HG03064 (cell line): ENCODE measurements at regions not wholly inside any gene's neighbourhood (a gene's known extent, or its start where the extent isn't known, plus 50 kb on each side); places are given as distances from the start of the nearest gene placed in this dataset.
"Not testable (repeated sequence)": the region's sequence is repeated elsewhere in the genome, so short reads cannot be mapped to it uniquely, and the experiment has no call there.

Source experiments
- ATAC-seq: cut with Tn5 transposase; IDR thresholded peaks from one replicate; pipeline ENCODE4 v1.9.1; 2021; ENCODE audit warnings: low read depth; ENCODE audit not compliant: unreplicated experiment

GRCh38 chr12:125841332-125841731 is 776.1 kb downstream of the AACS start:
- ATAC-seq, result no peak

GRCh38 chr12:125852116-125852515 is 786.9 kb downstream of the AACS start:
- ATAC-seq, result no peak

GRCh38 chr12:125852679-125853078 is 787.4 kb downstream of the AACS start:
- ATAC-seq, result no peak

GRCh38 chr12:125853670-125854069 is 788.4 kb downstream of the AACS start:
- ATAC-seq, result no peak

GRCh38 chr12:125856366-125856765 is 791.1 kb downstream of the AACS start:
- ATAC-seq, result no peak

- ATAC-seq, result no peak
These were observed 791.7 kb downstream of the AACS start for GRCh38 chr12:125856896-125857295.

- no peak for ATAC-seq
These were observed 795.5 kb downstream of the AACS start for GRCh38 chr12:125860672-125861288.

GRCh38 chr12:125861299-125862281 is 796.4 kb downstream of the AACS start:
- ATAC-seq, result no peak

- ATAC-seq, result not testable (repeated sequence)
These were observed 800.0 kb downstream of the AACS start for GRCh38 chr12:125865236-125865635.

GRCh38 chr12:125871811-125872594 is 806.8 kb downstream of the AACS start:
- no peak for ATAC-seq

- ATAC-seq, result no peak
These were observed 807.8 kb downstream of the AACS start for GRCh38 chr12:125873016-125873415.

GRCh38 chr12:125878483-125878882 is 813.2 kb downstream of the AACS start:
- ATAC-seq, result no peak

GRCh38 chr12:125882141-125882540 is 816.9 kb downstream of the AACS start:
- no peak for ATAC-seq

- no peak for ATAC-seq
These were observed 823.7 kb downstream of the AACS start for GRCh38 chr12:125888921-125889320.

- no peak for ATAC-seq
These were observed 824.5 kb downstream of the AACS start for GRCh38 chr12:125889742-125890141.

GRCh38 chr12:125890366-125890905 is 825.2 kb downstream of the AACS start:
- ATAC-seq, result no peak

- no peak for ATAC-seq
These were observed 825.7 kb downstream of the AACS start for GRCh38 chr12:125890971-125891370.

GRCh38 chr12:125892276-125892675 is 827.0 kb downstream of the AACS start:
- ATAC-seq, result no peak

- no peak for ATAC-seq
These were observed 837.8 kb downstream of the AACS start for GRCh38 chr12:125902991-125903390.

GRCh38 chr12:125907351-125907750 is 842.1 kb downstream of the AACS start:
- no peak for ATAC-seq
